ENCODE measurements at regions not wholly inside any gene's neighbourhood (a gene's known extent, or its start where the extent isn't known, plus 50 kb on each side); places are given as distances from the start of the nearest gene placed in this dataset.

DNA sequence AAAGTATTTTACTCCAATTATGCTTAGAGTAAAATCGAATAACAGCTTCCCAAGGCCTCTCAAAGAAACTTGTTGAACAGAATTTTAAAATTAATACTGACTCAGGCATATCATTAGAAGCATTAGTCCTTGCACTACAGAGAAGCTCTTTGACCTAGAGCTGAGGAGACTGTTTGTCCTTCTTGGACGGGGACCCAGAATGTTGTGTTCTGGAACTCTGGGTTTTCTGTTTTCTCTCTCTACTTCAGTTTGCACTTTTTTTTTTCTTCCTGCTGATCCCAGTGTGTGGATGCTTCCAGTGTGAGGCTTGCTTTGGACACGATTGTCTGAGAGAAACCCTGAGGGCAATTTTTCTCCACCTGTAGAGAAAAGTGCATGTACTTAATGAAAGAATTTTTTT, 847.6 kb downstream of the SOCS6 start:
- no peaks in the 10 kb centered on the region for H3K4me1 Mint-ChIP-seq (ENCODE audit: low read depth)
- no peak overlapping the region for H3K4me3 Mint-ChIP-seq
- no peaks in the 10 kb centered on the region for H3K27me3 Mint-ChIP-seq (ENCODE audit: low read depth)

GRCh38 chr18:71134122-71134521, 845.3 kb downstream of the SOCS6 start:
- no peaks in the 10 kb centered on the region for H3K4me1 Mint-ChIP-seq (ENCODE audit: low read depth)
- no peaks in the 10 kb centered on the region for H3K27me3 Mint-ChIP-seq (ENCODE audit: low read depth)
- H3K9me3 Mint-ChIP-seq, result peaks cover 7% of the 10 kb centered on the region
- no peak overlapping the region for H3K4me3 Mint-ChIP-seq
- no peak for ATAC-seq
- no peaks in the 10 kb centered on the region for H3K36me3 Mint-ChIP-seq (ENCODE audit: insufficient read depth)
- DNase-seq, result no peak

More for the DNA sequence above, 847.6 kb downstream of the SOCS6 start:
- Mint-ChIP-seq H3K9me3 (no peaks in the 10 kb centered on the region), H3K36me3 (ENCODE audit: insufficient read depth) (no peaks in the 10 kb centered on the region)
- DNase-seq, result no peak
- ATAC-seq, result no peak

DNA sequence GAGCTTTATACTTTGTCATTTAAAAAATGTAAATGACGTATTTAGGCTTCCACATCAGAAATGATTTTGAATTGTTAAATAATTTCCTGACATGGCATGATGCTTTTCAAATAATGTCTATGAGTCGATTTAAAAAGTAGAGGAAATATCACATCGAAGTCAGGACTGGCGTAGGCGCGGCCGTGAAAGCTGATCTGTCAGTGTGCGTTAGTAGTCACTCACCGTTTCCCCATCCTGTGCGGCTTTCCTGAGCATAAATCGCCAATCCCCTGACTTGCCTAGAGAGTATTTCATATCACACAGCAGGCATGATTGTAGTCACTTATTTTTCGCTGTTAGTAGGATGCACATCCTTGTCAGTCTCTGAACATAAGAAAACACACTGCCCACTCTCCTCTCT, 843.1 kb downstream of the SOCS6 start:
- ATAC-seq, result no peak
- no peaks in the 10 kb centered on the region for H3K4me1 Mint-ChIP-seq (ENCODE audit: low read depth)
- peaks cover 7% of the 10 kb centered on the region for H3K9me3 Mint-ChIP-seq
- H3K36me3 Mint-ChIP-seq (ENCODE audit: insufficient read depth), result no peaks in the 10 kb centered on the region
- DNase-seq, result no peak
- H3K27me3 Mint-ChIP-seq (ENCODE audit: low read depth), result no peaks in the 10 kb centered on the region
- H3K4me3 Mint-ChIP-seq, result no peak overlapping the region

GRCh38 chr18:71130351-71130750, 841.5 kb downstream of the SOCS6 start:
- ATAC-seq, result no peak
- H3K9me3 Mint-ChIP-seq, result peaks cover 7% of the 10 kb centered on the region
- no peaks in the 10 kb centered on the region for H3K27me3 Mint-ChIP-seq (ENCODE audit: low read depth)
- no peak overlapping the region for H3K4me3 Mint-ChIP-seq
- no peak for DNase-seq
- H3K36me3 Mint-ChIP-seq (ENCODE audit: insufficient read depth), result no peaks in the 10 kb centered on the region
- no peaks in the 10 kb centered on the region for H3K4me1 Mint-ChIP-seq (ENCODE audit: low read depth)

DNA sequence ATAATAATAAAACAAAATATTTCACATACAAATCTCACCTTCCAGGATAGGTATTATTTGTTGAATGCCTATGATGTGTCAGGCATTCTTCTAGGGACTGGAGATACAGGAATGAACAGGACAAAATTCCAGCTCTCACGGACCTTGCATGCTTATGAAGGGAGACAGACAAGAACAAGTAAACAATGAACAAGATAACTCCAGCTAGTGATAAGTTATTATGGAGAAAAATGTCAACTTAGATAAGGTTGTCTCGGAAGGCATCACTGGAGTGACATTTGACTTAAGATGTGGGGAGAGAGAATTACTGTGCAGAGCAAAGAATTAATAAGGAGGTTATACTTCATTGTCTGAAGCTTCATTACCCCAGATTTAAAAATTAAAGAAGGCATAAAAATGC, 836.7 kb downstream of the SOCS6 start:
- Mint-ChIP-seq H3K4me1 (ENCODE audit: low read depth) (no peaks in the 10 kb centered on the region), H3K27me3 (ENCODE audit: low read depth) (no peaks in the 10 kb centered on the region), H3K9me3 (peaks cover 30% of the 10 kb centered on the region), H3K36me3 (ENCODE audit: insufficient read depth) (no peaks in the 10 kb centered on the region), H3K4me3 (no peak overlapping the region)
- DNase-seq (no peak), ATAC-seq (no peak)

- ATAC-seq (no peak), DNase-seq (no peak)
- no peak overlapping the region for H3K4me3 Mint-ChIP-seq
- no peaks in the 10 kb centered on the region for H3K27me3 Mint-ChIP-seq (ENCODE audit: low read depth)
- H3K36me3 Mint-ChIP-seq (ENCODE audit: insufficient read depth), result no peaks in the 10 kb centered on the region
- H3K9me3 Mint-ChIP-seq, result peaks cover 18% of the 10 kb centered on the region
- no peaks in the 10 kb centered on the region for H3K4me1 Mint-ChIP-seq (ENCODE audit: low read depth)
These were observed 827.7 kb downstream of the SOCS6 start for GRCh38 chr18:71116535-71116934.

DNA sequence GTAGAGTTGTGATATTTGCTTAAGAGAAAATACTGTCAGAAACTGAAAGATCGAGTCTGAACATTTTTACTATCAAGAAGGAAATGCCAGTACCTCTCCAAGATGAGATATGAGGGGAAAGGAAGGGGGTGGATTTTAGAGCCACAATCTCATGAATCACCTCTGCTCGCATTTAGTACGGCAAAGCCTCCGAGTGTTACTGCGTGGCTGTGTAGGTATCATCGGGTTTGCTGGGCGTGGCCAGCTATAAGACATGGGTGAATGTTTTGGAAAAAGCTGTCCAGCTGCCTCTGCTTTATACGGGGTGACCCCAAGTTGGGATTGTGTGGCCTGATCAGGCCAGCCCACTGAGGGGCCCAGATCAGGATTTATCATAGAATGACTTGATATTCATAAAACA, 826.4 kb downstream of the SOCS6 start:
- ATAC-seq (no peak), DNase-seq (no peak)
- Mint-ChIP-seq H3K4me3 (no peak overlapping the region), H3K27me3 (ENCODE audit: low read depth) (no peaks in the 10 kb centered on the region), H3K36me3 (ENCODE audit: insufficient read depth) (no peaks in the 10 kb centered on the region), H3K9me3 (peaks cover 6% of the 10 kb centered on the region), H3K4me1 (ENCODE audit: low read depth) (no peaks in the 10 kb centered on the region)

GRCh38 chr18:71114550-71115210, 825.8 kb downstream of the SOCS6 start:
- peaks cover 3% of the 10 kb centered on the region for H3K9me3 Mint-ChIP-seq
- no peaks in the 10 kb centered on the region for H3K4me1 Mint-ChIP-seq (ENCODE audit: low read depth)
- H3K4me3 Mint-ChIP-seq, result no peak overlapping the region
- DNase-seq, result no peak
- no peak for ATAC-seq
- no peaks in the 10 kb centered on the region for H3K36me3 Mint-ChIP-seq (ENCODE audit: insufficient read depth)
- H3K27me3 Mint-ChIP-seq (ENCODE audit: low read depth), result no peaks in the 10 kb centered on the region

GRCh38 chr18:71107244-71107643, 818.4 kb downstream of the SOCS6 start:
- Mint-ChIP-seq H3K4me3 (no peak overlapping the region), H3K9me3 (no peaks in the 10 kb centered on the region), H3K4me1 (ENCODE audit: low read depth) (no peaks in the 10 kb centered on the region), H3K36me3 (ENCODE audit: insufficient read depth) (no peaks in the 10 kb centered on the region), H3K27me3 (ENCODE audit: low read depth) (peaks cover 3% of the 10 kb centered on the region)
- DNase-seq (no peak), ATAC-seq (no peak)

GRCh38 chr18:71106701-71107100, 817.9 kb downstream of the SOCS6 start:
- ATAC-seq, result no peak
- no peak for DNase-seq
- H3K36me3 Mint-ChIP-seq (ENCODE audit: insufficient read depth), result no peaks in the 10 kb centered on the region
- no peaks in the 10 kb centered on the region for H3K4me1 Mint-ChIP-seq (ENCODE audit: low read depth)
- no peak overlapping the region for H3K4me3 Mint-ChIP-seq
- peaks cover 3% of the 10 kb centered on the region for H3K27me3 Mint-ChIP-seq (ENCODE audit: low read depth)
- H3K9me3 Mint-ChIP-seq, result no peaks in the 10 kb centered on the region

GRCh38 chr18:71105994-71106546, 817.2 kb downstream of the SOCS6 start:
- DNase-seq (no peak), ATAC-seq (no peak)
- H3K27me3 Mint-ChIP-seq (ENCODE audit: low read depth), result peaks cover 3% of the 10 kb centered on the region
- no peaks in the 10 kb centered on the region for H3K9me3 Mint-ChIP-seq
- no peaks in the 10 kb centered on the region for H3K4me1 Mint-ChIP-seq (ENCODE audit: low read depth)
- H3K36me3 Mint-ChIP-seq (ENCODE audit: insufficient read depth), result no peaks in the 10 kb centered on the region
- H3K4me3 Mint-ChIP-seq, result no peak overlapping the region

- ATAC-seq, result no peak
These were observed 816.4 kb downstream of the SOCS6 start for GRCh38 chr18:71105078-71105819.

DNA sequence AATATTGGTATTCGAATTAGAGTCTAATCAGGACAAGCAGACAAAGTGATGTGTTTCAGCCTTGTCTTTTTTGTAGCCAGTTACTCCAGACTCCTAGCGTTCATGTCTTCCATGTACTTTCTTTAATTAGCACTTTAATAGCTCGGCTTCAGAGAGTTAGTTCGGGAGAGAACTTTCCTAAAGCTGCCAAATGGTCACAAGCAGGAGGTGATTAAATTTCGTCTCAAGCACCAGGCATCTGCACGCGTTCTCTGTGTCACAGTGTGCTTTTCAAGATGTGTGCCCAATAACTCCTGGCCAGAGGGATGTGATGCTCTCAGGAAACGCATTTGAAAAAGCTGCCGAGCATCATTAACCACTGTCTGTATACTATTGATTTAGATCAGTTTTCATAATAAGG, 790.8 kb downstream of the SOCS6 start:
- DNase-seq (no peak), ATAC-seq (no peak)
- H3K36me3 Mint-ChIP-seq (ENCODE audit: insufficient read depth), result no peaks in the 10 kb centered on the region
- no peak overlapping the region for H3K4me3 Mint-ChIP-seq
- H3K27me3 Mint-ChIP-seq (ENCODE audit: low read depth), result no peaks in the 10 kb centered on the region
- H3K9me3 Mint-ChIP-seq, result no peaks in the 10 kb centered on the region
- no peaks in the 10 kb centered on the region for H3K4me1 Mint-ChIP-seq (ENCODE audit: low read depth)

More at GRCh38 chr18:71105078-71105819, 816.4 kb downstream of the SOCS6 start:
- Mint-ChIP-seq H3K4me1 (ENCODE audit: low read depth) (no peaks in the 10 kb centered on the region), H3K4me3 (no peak overlapping the region), H3K36me3 (ENCODE audit: insufficient read depth) (no peaks in the 10 kb centered on the region), H3K9me3 (no peaks in the 10 kb centered on the region), H3K27me3 (ENCODE audit: low read depth) (peaks cover 3% of the 10 kb centered on the region)
- no peak for DNase-seq

DNA sequence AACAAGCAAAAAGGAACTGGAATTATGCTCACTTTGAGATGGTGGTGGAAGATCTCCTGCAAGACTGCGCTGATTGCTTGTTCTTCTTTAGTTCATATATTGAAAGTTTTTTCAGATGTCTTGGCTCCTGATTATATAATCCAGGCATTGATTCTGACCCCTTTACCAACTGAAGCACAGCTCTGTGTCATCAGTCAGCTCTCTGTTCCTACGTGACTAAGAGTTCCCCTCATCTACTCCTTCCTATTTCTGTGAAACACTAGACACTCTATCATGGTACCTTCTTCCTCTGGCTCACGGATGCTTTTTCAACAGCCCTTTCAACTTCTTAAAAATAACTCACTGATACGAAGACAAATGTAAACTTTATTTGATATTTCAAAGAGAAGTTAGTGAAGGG, 788.6 kb downstream of the SOCS6 start:
- Mint-ChIP-seq H3K9me3 (no peaks in the 10 kb centered on the region), H3K36me3 (ENCODE audit: insufficient read depth) (no peaks in the 10 kb centered on the region), H3K4me3 (no peak overlapping the region), H3K27me3 (ENCODE audit: low read depth) (no peaks in the 10 kb centered on the region), H3K4me1 (ENCODE audit: low read depth) (no peaks in the 10 kb centered on the region)
- ATAC-seq, result no peak
- DNase-seq, result no peak

DNA sequence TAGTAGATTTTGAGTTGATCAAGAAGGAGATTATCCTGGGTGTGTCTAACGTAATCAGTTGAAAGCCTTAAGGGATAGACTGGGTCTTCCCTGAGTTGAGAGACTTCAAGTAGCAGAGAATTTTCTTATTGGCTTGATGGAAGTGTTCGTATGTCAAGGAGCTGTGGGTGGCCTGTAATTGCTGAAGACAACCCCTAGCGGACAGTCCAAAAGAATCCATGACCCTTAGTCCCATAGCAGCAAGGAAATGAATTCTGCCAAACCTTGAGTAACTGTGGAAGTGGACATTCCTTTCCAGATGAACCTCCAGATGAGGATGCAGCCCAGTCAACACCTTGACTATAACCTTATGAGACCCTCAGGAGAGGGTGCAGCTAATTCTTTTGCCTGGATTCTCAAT, 786.3 kb downstream of the SOCS6 start:
- no peak for ATAC-seq
- DNase-seq, result no peak
- Mint-ChIP-seq H3K4me3 (no peak overlapping the region), H3K4me1 (ENCODE audit: low read depth) (no peaks in the 10 kb centered on the region), H3K36me3 (ENCODE audit: insufficient read depth) (no peaks in the 10 kb centered on the region), H3K9me3 (no peaks in the 10 kb centered on the region), H3K27me3 (ENCODE audit: low read depth) (no peaks in the 10 kb centered on the region)
